Keratinocyte (primary cell): ENCODE measurements at regions not wholly inside any gene's neighbourhood (a gene's known extent, or its start where the extent isn't known, plus 50 kb on each side); places are given as distances from the start of the nearest gene placed in this dataset.

Experiments used
- DNase-seq: peaks from one replicate; pipeline ENCODE4 v3.0.0-alpha.2; 2011; ENCODE audit warnings: low read depth, missing footprints, low spot score
- FAIRE-seq: peaks from 2 replicates; lab custom pipeline; 2011; peaks lifted over from hg19 to GRCh38; lab: Jason Lieb, UNC
- H2AFZ ChIP-seq: 2 replicates; pipeline ENCODE4 v1.6.0; 2012; ENCODE audit warnings: low read length, control low read depth, inconsistent platforms; ENCODE audit not compliant: control insufficient read depth
- H3K27ac ChIP-seq: 2 replicates; pipeline ENCODE4 v1.5.1; 2011; ENCODE audit warnings: low read length; ENCODE audit not compliant: control insufficient read depth, insufficient read depth
- H3K27me3 ChIP-seq: 3 replicates; pipeline ENCODE4 v1.6.0; 2011; ENCODE audit warnings: low read length; ENCODE audit not compliant: control insufficient read depth, insufficient read depth; ENCODE audit errors: extremely low read depth
- H3K36me3 ChIP-seq, 2 experiments: 2 replicates in 1 of 2; 3 replicates in 1 of 2; pipeline ENCODE4 v1.5.1; 2011; ENCODE audit warnings: low read length in 2 of 2, mild to moderate bottlenecking in 1 of 2; ENCODE audit not compliant: control insufficient read depth in 2 of 2, insufficient read depth in 2 of 2; ENCODE audit errors: extremely low read depth in 1 of 2
- H3K4me1 ChIP-seq: 3 replicates; pipeline ENCODE4 v1.5.1; 2011; ENCODE audit warnings: low read length; ENCODE audit not compliant: control insufficient read depth, insufficient read depth; ENCODE audit errors: extremely low read depth
- H3K4me2 ChIP-seq: 3 replicates; pipeline ENCODE4 v1.6.0; 2011; ENCODE audit warnings: low read depth, low read length; ENCODE audit not compliant: control insufficient read depth, insufficient read depth; ENCODE audit errors: extremely low read depth
- H3K4me3 ChIP-seq, 3 experiments: fragments of 200-600 bp in 1 of 3; sonication (generic) in 1 of 3; 2 replicates in 2 of 3; 3 replicates in 1 of 3; pipeline ENCODE4 v1.5.1; 2011 to 2016; ENCODE audit warnings: low read length in 3 of 3, mild to moderate bottlenecking in 3 of 3, control low read depth in 2 of 3, inconsistent platforms in 1 of 3, low read depth in 1 of 3, mixed read lengths in 1 of 3, mixed run types in 1 of 3, moderate library complexity in 1 of 3; ENCODE audit not compliant: control insufficient read depth in 2 of 3, insufficient read depth in 2 of 3; ENCODE audit errors: extremely low read depth in 1 of 3
- H3K79me2 ChIP-seq: 2 replicates; pipeline ENCODE4 v1.6.0; 2012; ENCODE audit warnings: low read length; ENCODE audit not compliant: control insufficient read depth, insufficient read depth
- H3K9ac ChIP-seq: 3 replicates; pipeline ENCODE4 v1.6.0; 2011; ENCODE audit warnings: low read length; ENCODE audit not compliant: control insufficient read depth, insufficient read depth; ENCODE audit errors: extremely low read depth
- H3K9me1 ChIP-seq: 3 replicates; pipeline ENCODE4 v1.6.0; 2011; ENCODE audit warnings: low read length; ENCODE audit not compliant: control insufficient read depth, insufficient read depth; ENCODE audit errors: extremely low read depth
- H3K9me3 ChIP-seq: 2 replicates; pipeline ENCODE4 v1.5.1; 2012; ENCODE audit warnings: low read depth, low read length; ENCODE audit not compliant: control insufficient read depth
- H4K20me1 ChIP-seq: 3 replicates; pipeline ENCODE4 v1.6.0; 2011; ENCODE audit warnings: low read length; ENCODE audit not compliant: control insufficient read depth, insufficient read depth; ENCODE audit errors: extremely low read depth
- CTCF ChIP-seq, 3 experiments: IDR thresholded peaks in 1 of 3; conservative IDR thresholded peaks in 1 of 3; optimal IDR thresholded peaks in 1 of 3; 2 replicates in 2 of 3; 3 replicates in 1 of 3; pipeline versions ENCODE3 to v1.5.1; 2011; ENCODE audit warnings: low read length in 3 of 3, mild to moderate bottlenecking in 3 of 3, moderate library complexity in 2 of 3, control low read depth in 1 of 3, inconsistent platforms in 1 of 3; ENCODE audit not compliant: insufficient read depth in 2 of 3; ENCODE audit errors: extremely low read depth in 1 of 3
- EZH2 ChIP-seq: IDR thresholded peaks from one replicate; pipeline ENCODE4 v1.6.1; 2012; ENCODE audit warnings: inconsistent platforms, mild to moderate bottlenecking, low read length, moderate library complexity
- dilution Hi-C: fragments of 300-500 bp; cut with MboI; formaldehyde crosslinking; loops from one replicate; pipeline ENCODE4 v1.7.0; 2020; ENCODE audit warnings: low sequenced_read_pairs; ENCODE audit not compliant: extremely low pct_ligation_motif_present

GRCh38 chr2:144582651-144583380 is 62.9 kb upstream of the ZEB2 start:
- Histone ChIP-seq H3K9me3 (no peaks in the 10 kb centered on the region), H3K27me3 (no peaks in the 10 kb centered on the region), H3K79me2 (no peaks in the 10 kb centered on the region), H3K4me3 (no peak overlapping the region), H3K4me2 (no peak overlapping the region), H4K20me1 (no peaks in the 10 kb centered on the region), H3K9me1 (no peaks in the 10 kb centered on the region), H3K4me1 (peaks cover 4% of the 10 kb centered on the region), H3K9ac (no peak overlapping the region), H3K36me3 (no peaks in the 10 kb centered on the region), H2AFZ (no peak overlapping the region), H3K27ac (no peak overlapping the region)
- dilution Hi-C loops = no loop called here
- TF ChIP-seq CTCF (optimal IDR thresholded peaks at IDR 0.05 in 1 of 3, IDR thresholded peaks at IDR 0.05 in 1 of 3, conservative IDR thresholded peaks at IDR 0.05 in 1 of 3; ENCODE audit: extremely low read depth in 1 of 3, insufficient read depth in 2 of 3, low read length in 3 of 3) (no peak), EZH2 (no peak)
- DNase-seq = no peak
- FAIRE-seq = no peak

DNA sequence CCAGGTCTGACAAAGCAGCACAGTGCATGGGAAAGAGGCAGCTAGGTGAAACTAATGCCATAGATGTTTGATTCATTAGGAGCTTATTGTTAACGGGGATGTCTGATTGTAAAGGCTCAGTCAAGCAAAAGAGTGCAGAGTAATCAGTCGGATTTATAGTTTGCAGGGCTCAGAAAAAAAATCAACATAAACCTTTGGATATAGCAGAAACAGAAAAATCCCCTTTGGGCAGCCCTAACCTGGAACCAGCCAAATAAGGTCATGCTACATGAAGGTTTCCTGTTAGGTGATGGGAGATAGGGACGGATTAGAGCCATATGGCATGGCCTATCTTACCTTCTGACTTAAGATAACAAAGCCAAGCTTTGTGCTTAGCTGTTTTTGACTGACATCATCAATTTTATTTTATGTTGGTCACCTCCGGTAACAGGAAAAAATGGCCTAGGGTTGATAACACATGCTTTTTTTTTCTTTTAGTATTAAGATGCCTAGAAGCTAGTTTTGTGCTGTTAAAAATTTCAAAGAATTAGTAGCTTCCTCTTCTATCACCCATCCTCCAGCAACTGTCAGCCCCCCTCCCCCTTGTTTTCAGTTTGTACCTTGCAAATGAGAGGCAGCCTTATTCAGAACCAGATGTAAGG is 60.7 kb upstream of the ZEB2 start:
- peaks cover 4% of the 10 kb centered on the region for H3K4me1 ChIP-seq

More for the DNA sequence above, 60.7 kb upstream of the ZEB2 start:
- H3K4me3 ChIP-seq = no peak overlapping the region
- H3K79me2 ChIP-seq = no peaks in the 10 kb centered on the region
- no peak overlapping the region for H3K4me2 ChIP-seq
- H2AFZ ChIP-seq = no peak overlapping the region
- no peaks in the 10 kb centered on the region for H3K9me3 ChIP-seq
- DNase-seq = no peak
- TF ChIP-seq CTCF (optimal IDR thresholded peaks at IDR 0.05 in 1 of 3, IDR thresholded peaks at IDR 0.05 in 1 of 3, conservative IDR thresholded peaks at IDR 0.05 in 1 of 3; ENCODE audit: extremely low read depth in 1 of 3, insufficient read depth in 2 of 3, low read length in 3 of 3) (no peak), EZH2 (no peak)
- H3K9me1 ChIP-seq = no peaks in the 10 kb centered on the region
- no peak overlapping the region for H3K9ac ChIP-seq
- no peaks in the 10 kb centered on the region for H4K20me1 ChIP-seq
- no peaks in the 10 kb centered on the region for H3K36me3 ChIP-seq
- no peaks in the 10 kb centered on the region for H3K27me3 ChIP-seq
- no peak overlapping the region for H3K27ac ChIP-seq
- FAIRE-seq = no peak
- dilution Hi-C loops = no loop called here
